HEK293 (cell line): ENCODE measurements at regions not wholly inside any gene's neighbourhood (a gene's known extent, or its start where the extent isn't known, plus 50 kb on each side); places are given as distances from the start of the nearest gene placed in this dataset.

Experiments used
- CTCF ChIA-PET: fragments of 350-600 bp; formaldehyde crosslinking; extraction: SDS; loops from one replicate; lab custom pipeline; 2021; ENCODE audit warnings: antibody characterized with exemption; lab: Yijun Ruan, JAX
- POLR2A ChIA-PET: fragments of 300-600 bp; formaldehyde crosslinking; extraction: SDS; loops from one replicate; lab custom pipeline; 2020; ENCODE audit warnings: antibody characterized with exemption, inconsistent platforms; lab: Yijun Ruan, JAX
- H3K27ac ChIP-seq: fragments of 200-500 bp; sonication (Bioruptor generic); 2 replicates; pipeline ENCODE4 v1.5.1; 2014; ENCODE audit warnings: low read depth, low read length, control low read depth, inconsistent platforms; ENCODE audit errors: extremely low read depth
- H3K36me3 ChIP-seq, 2 experiments: fragments of 200-500 bp in 1 of 2; sonication (Bioruptor generic) in 1 of 2; 1 replicate in 1 of 2; 2 replicates in 1 of 2; pipeline ENCODE4 v1.5.1; 2014 to 2017; ENCODE audit warnings: inconsistent platforms in 2 of 2, low read length in 2 of 2; ENCODE audit not compliant: control insufficient read depth in 2 of 2, insufficient read depth in 1 of 2
- H3K4me1 ChIP-seq: fragments of 200-500 bp; sonication (Bioruptor generic); 2 replicates; pipeline ENCODE4 v1.5.1; 2014; ENCODE audit warnings: mild to moderate bottlenecking, low read length, inconsistent platforms; ENCODE audit not compliant: control insufficient read depth, insufficient read depth
- H3K4me3 ChIP-seq: 2 replicates; pipeline ENCODE4 v1.5.1; 2011; ENCODE audit warnings: low read depth, mild to moderate bottlenecking, control low read depth, low read length, moderate library complexity
- H3K9me3 ChIP-seq: fragments of 200-500 bp; sonication (Bioruptor generic); 2 replicates; pipeline ENCODE4 v1.5.1; 2014; ENCODE audit warnings: low read depth, low read length, inconsistent platforms; ENCODE audit not compliant: control insufficient read depth, insufficient read depth
- BCL11A ChIP-seq: fragments of 450-650 bp; formaldehyde crosslinking; IDR thresholded peaks from 2 replicates; pipeline ENCODE4 v1.5.1; 2016; ENCODE audit warnings: low read depth, missing biosample characterization, missing genetic modification characterization
- CTCF ChIP-seq: fragments of 450-650 bp; formaldehyde crosslinking; IDR thresholded peaks from 2 replicates; pipeline ENCODE4 v1.5.1; 2016; ENCODE audit warnings: missing biosample characterization, missing genetic modification characterization
- IKZF3 ChIP-seq: fragments of 450-650 bp; IDR thresholded peaks from 2 replicates; pipeline ENCODE4 v1.5.0; 2018; ENCODE audit warnings: missing biosample characterization, mild to moderate bottlenecking, missing genetic modification characterization, moderate library complexity
- ZBTB11 ChIP-seq: fragments of 450-650 bp; formaldehyde crosslinking; conservative IDR thresholded peaks from 2 replicates; pipeline ENCODE4 v1.5.1; 2016; ENCODE audit warnings: low read depth, missing biosample characterization, missing genetic modification characterization
- ZEB2 ChIP-seq: fragments of 450-650 bp; formaldehyde crosslinking; IDR thresholded peaks from 2 replicates; pipeline ENCODE4 v1.5.1; 2016; ENCODE audit warnings: missing biosample characterization, missing genetic modification characterization
- ZNF148 ChIP-seq: fragments of 450-650 bp; formaldehyde crosslinking; IDR thresholded peaks from 2 replicates; pipeline ENCODE4 v1.5.0; 2017; ENCODE audit warnings: missing biosample characterization, missing genetic modification characterization, borderline replicate concordance
- ZNF157 ChIP-seq: fragments of 450-650 bp; formaldehyde crosslinking; IDR thresholded peaks from 2 replicates; pipeline ENCODE4 v1.5.1; 2016; ENCODE audit warnings: missing biosample characterization, missing genetic modification characterization
- ZNF211 ChIP-seq: fragments of 450-650 bp; formaldehyde crosslinking; IDR thresholded peaks from 2 replicates; pipeline ENCODE4 v1.5.1; 2016; ENCODE audit warnings: low read depth, missing biosample characterization, missing genetic modification characterization
- ZNF366 ChIP-seq: fragments of 450-650 bp; formaldehyde crosslinking; conservative IDR thresholded peaks from 2 replicates; pipeline ENCODE4 v1.5.1; 2016; ENCODE audit warnings: missing biosample characterization, missing genetic modification characterization
- ZNF423 ChIP-seq: fragments of 450-650 bp; formaldehyde crosslinking; IDR thresholded peaks from 2 replicates; pipeline ENCODE4 v1.5.1; 2016; ENCODE audit warnings: missing biosample characterization, missing genetic modification characterization
- ZNF449 ChIP-seq: fragments of 450-650 bp; formaldehyde crosslinking; IDR thresholded peaks from 2 replicates; pipeline ENCODE4 v1.5.1; 2017; ENCODE audit warnings: missing biosample characterization, mild to moderate bottlenecking, missing genetic modification characterization, moderate library complexity
- ZNF518A ChIP-seq: fragments of 450-650 bp; formaldehyde crosslinking; conservative IDR thresholded peaks from 2 replicates; pipeline ENCODE4 v1.5.1; 2016; ENCODE audit warnings: low read depth, missing biosample characterization, missing genetic modification characterization
- ZNF548 ChIP-seq: fragments of 450-650 bp; formaldehyde crosslinking; IDR thresholded peaks from 2 replicates; pipeline ENCODE4 v1.5.1; 2016; ENCODE audit warnings: missing biosample characterization, missing genetic modification characterization
- ZNF555 ChIP-seq: fragments of 450-650 bp; formaldehyde crosslinking; conservative IDR thresholded peaks from 2 replicates; pipeline ENCODE4 v1.5.1; 2017; ENCODE audit warnings: missing biosample characterization, mild to moderate bottlenecking, missing genetic modification characterization, inconsistent platforms
- ZNF785 ChIP-seq: fragments of 450-650 bp; formaldehyde crosslinking; IDR thresholded peaks from 2 replicates; pipeline ENCODE4 v1.5.1; 2016; ENCODE audit warnings: missing biosample characterization, missing genetic modification characterization
- ZNF843 ChIP-seq: fragments of 450-650 bp; formaldehyde crosslinking; IDR thresholded peaks from 2 replicates; pipeline ENCODE4 v1.5.1; 2016; ENCODE audit warnings: missing biosample characterization, missing genetic modification characterization
- ZSCAN16 ChIP-seq: fragments of 450-650 bp; formaldehyde crosslinking; IDR thresholded peaks from 2 replicates; pipeline ENCODE4 v1.5.1; 2016; ENCODE audit warnings: missing biosample characterization, missing genetic modification characterization
- ZSCAN4 ChIP-seq: fragments of 450-650 bp; formaldehyde crosslinking; IDR thresholded peaks from 2 replicates; pipeline ENCODE4 v1.5.1; 2017; ENCODE audit warnings: missing biosample characterization, missing genetic modification characterization
- ZXDB ChIP-seq: fragments of 450-650 bp; formaldehyde crosslinking; IDR thresholded peaks from 2 replicates; pipeline ENCODE4 v1.5.1; 2016; ENCODE audit warnings: missing biosample characterization, missing genetic modification characterization

GRCh38 chr3:30199855-30200254 is 406.5 kb upstream of the TGFBR2 start (continued):
- TF ChIP-seq CTCF = no peak

GRCh38 chr3:30201715-30202114 is 404.7 kb upstream of the TGFBR2 start:
- CTCF ChIA-PET = interaction anchor here (1.8 kb wide), 1 partner anchor 159 kb away, joined by 4 read pairs; no protein-coding TSS in a partner anchor
- Histone ChIP-seq H3K4me1 (no peaks in the 10 kb centered on the region), H3K4me3 (no peak overlapping the region), H3K36me3 (no peaks in the 10 kb centered on the region), H3K27ac (no peak overlapping the region), H3K9me3 (no peaks in the 10 kb centered on the region)
- TF ChIP-seq ZNF157 (tag by site-specific recombination) (no peak), ZXDB (tag by site-specific recombination) (no peak), ZNF423 (tag by site-specific recombination) (no peak), ZNF148 (no peak), ZNF449 (tag by site-specific recombination) (no peak), ZNF548 (no peak), ZEB2 (tag by site-specific recombination) (no peak), IKZF3 (no peak), ZNF785 (tag by site-specific recombination) (no peak), ZNF555 (no peak), BCL11A (tag by site-specific recombination) (no peak), ZNF843 (tag by site-specific recombination) (no peak)
- POLR2A ChIA-PET = no interaction called here

GRCh38 chr3:30203301-30203700 is 403.1 kb upstream of the TGFBR2 start:
- POLR2A ChIA-PET = no interaction called here
- H3K9me3 ChIP-seq = no peaks in the 10 kb centered on the region
- no peak overlapping the region for H3K4me3 ChIP-seq
- no peak overlapping the region for H3K27ac ChIP-seq
- H3K36me3 ChIP-seq = no peaks in the 10 kb centered on the region
- no peaks in the 10 kb centered on the region for H3K4me1 ChIP-seq
- CTCF ChIA-PET = no interaction called here
- no peak for TF ChIP-seq ZNF518A
- no peak for TF ChIP-seq ZNF366 (tag by site-specific recombination)
- TF ChIP-seq ZBTB11 = no peak
- no peak for TF ChIP-seq ZSCAN16 (tag by site-specific recombination)
- no peak for TF ChIP-seq ZNF211
- no peak for TF ChIP-seq ZSCAN4 (tag by site-specific recombination)
